ENCODE measurements at regions not wholly inside any gene's neighbourhood (a gene's known extent, or its start where the extent isn't known, plus 50 kb on each side); places are given as distances from the start of the nearest gene placed in this dataset.

DNA sequence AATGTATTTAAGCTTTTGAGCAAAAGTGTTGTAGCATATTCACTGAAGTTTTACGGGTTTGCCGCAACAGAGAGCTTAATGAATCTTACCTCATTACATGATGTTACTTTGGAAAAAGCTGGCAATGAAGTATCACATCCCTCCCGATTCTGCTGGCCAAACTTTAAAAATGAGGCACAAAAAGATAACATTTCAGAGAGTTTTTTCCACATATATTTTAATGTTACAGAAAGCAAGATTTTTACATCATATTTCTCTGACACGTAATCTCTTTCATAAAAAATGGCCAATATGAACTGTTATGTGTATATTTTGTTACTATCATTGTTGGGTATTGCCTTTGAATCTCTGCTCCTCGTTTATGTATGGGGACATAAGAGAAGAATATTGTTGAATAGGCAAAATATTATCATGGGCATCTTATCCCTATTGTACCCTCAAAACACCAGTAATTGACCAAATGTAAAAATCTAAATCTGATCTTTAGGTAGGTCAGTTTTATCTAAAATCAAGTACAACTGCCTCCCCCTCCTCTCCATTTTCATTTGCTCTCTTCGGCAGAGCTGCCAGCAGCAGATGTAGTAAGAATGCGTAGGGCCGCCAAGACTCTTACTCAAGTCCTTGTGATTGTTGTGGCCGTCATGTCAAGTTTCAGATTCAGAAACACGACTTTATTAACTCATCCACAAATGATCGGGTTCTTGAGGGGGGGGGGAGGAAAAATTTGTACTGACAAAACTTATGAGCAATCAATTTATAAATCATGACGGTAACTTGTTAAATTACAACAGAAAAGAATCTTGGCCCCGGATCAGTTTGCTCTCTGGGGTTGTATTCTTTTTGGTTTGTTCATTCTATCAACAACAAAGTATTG lies 106.7 kb upstream of the THRB start:
- no peak overlapping the region for H3K4me3 ChIP-seq (ENCODE audit: low read depth, low read length)
- POLR2A ChIA-PET = no interaction called here
- DNase-seq (ENCODE audit: low read depth, low spot score) = no peak
- CTCF ChIA-PET = no interaction called here
- TF ChIP-seq, protein P1, sequence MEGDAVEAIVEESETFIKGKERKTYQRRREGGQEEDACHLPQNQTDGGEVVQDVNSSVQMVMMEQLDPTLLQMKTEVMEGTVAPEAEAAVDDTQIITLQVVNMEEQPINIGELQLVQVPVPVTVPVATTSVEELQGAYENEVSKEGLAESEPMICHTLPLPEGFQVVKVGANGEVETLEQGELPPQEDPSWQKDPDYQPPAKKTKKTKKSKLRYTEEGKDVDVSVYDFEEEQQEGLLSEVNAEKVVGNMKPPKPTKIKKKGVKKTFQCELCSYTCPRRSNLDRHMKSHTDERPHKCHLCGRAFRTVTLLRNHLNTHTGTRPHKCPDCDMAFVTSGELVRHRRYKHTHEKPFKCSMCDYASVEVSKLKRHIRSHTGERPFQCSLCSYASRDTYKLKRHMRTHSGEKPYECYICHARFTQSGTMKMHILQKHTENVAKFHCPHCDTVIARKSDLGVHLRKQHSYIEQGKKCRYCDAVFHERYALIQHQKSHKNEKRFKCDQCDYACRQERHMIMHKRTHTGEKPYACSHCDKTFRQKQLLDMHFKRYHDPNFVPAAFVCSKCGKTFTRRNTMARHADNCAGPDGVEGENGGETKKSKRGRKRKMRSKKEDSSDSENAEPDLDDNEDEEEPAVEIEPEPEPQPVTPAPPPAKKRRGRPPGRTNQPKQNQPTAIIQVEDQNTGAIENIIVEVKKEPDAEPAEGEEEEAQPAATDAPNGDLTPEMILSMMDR (IDR thresholded peaks at IDR 0.05; ENCODE audit: insufficient read depth, low read length, missing control alignments) = no peak

DNA sequence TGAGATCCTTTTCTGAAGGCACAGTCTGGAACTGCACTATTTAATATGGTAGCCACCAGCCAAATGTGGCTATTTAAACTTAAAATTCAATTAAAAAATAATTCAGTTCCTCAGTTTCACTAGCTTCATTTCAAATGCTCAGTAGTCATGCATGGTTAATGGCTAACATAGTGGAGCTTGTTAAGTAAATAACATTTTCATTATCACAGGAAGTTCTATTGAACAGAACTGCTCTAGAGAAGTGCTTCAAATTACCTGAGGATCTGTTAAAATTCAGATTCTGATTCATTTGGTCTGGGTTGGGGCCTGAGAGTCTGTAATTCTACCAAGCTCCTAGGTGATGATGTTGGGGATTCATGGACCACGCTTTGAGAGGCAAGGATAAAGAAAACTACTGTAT lies 109.6 kb upstream of the THRB start:
- no peak for DNase-seq (ENCODE audit: low read depth, low spot score)
- TF ChIP-seq, protein P1 (IDR thresholded peaks at IDR 0.05; ENCODE audit: insufficient read depth, low read length, missing control alignments) = no peak
- POLR2A ChIA-PET = no interaction called here
- CTCF ChIA-PET = no interaction called here
- no peak overlapping the region for H3K4me3 ChIP-seq (ENCODE audit: low read depth, low read length)

DNA sequence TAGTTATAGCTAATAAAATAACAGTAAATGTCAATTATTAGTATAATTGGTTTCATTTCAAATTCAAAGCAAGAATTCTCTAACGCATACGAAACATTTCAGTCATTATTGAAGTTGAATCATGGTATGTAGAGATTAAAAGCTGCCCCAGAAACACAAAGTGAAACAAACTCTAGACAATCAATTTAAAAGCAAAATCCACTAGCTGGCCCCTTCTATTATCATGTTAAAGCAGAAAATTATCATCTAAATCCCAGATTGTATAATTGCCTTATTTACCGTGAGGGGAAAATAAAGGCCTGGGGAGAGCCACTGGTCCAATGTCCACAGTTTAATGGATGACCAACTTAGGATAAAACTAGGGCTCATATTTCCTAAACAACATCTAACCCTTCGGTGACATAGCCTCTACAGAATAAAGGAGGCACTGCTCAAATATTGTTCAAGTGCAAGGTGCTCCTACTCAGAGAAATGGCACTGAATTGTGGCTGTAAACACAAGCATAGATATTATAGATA lies 110.9 kb upstream of the THRB start:
- TF ChIP-seq, protein P1 (IDR thresholded peaks at IDR 0.05; ENCODE audit: insufficient read depth, low read length, missing control alignments) = no peak
- CTCF ChIA-PET = no interaction called here
- no peak overlapping the region for H3K4me3 ChIP-seq (ENCODE audit: low read depth, low read length)
- DNase-seq (ENCODE audit: low read depth, low spot score) = no peak
- POLR2A ChIA-PET = no interaction called here

DNA sequence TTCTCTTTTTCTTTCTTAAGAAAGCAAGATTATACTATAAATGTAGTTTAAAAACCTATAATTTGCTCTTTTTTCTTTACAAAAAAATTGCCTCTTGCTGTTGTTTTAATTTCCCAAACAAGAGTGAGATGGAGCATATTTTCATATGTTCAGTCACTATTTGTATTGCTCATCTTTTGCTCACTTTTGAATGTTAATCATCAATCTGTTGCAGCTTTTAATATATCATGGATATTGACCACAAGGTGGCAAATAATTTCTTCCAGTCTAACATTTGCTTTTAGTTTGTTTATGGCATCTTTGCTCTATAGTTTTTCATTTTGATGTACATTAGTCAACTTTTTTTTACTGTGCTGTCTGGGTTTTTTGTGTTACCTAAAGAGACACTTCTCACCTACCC lies 112.6 kb upstream of the THRB start:
- DNase-seq (ENCODE audit: low read depth, low spot score) = no peak
- TF ChIP-seq, protein P1 (IDR thresholded peaks at IDR 0.05; ENCODE audit: insufficient read depth, low read length, missing control alignments) = no peak
- ChIA-PET POLR2A (no interaction called here), CTCF (no interaction called here)
- H3K4me3 ChIP-seq (ENCODE audit: low read depth, low read length) = no peak overlapping the region

DNA sequence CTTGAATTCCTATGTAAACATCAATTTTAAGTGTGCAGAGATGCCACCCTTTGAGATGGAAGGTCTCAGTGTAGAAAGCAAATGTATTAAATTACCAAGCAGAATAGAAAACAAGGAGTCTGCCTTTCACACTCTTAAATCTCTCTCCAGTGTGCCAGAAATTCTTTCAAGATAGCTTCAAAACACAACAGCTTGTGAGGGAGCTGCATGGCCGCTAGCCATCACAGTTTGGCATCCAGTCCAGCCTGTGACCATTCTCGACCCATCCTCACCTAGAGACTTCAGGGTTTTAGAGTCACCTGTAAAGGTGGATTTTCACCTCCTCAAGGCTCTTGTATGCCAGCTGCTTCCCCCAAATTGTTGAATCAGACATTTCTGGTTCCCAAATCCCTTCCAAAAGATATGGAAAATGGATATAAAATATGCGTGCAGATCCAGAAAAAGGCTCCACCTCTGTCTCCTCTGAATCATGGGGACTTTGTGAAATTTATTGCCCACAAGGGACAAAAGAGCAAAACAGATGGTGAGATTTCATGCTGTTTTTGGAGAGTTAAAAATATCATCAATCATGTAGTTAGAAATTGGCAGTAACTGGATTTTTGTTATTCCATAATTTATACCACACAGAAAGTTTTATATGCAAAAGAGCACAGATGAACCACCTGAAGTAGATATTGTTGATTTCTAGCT lies 114.2 kb upstream of the THRB start:
- DNase-seq (ENCODE audit: low read depth, low spot score) = no peak
- H3K4me3 ChIP-seq (ENCODE audit: low read depth, low read length) = no peak overlapping the region
- TF ChIP-seq, protein P1 (IDR thresholded peaks at IDR 0.05; ENCODE audit: insufficient read depth, low read length, missing control alignments) = no peak
- ChIA-PET POLR2A (no interaction called here), CTCF (no interaction called here)

DNA sequence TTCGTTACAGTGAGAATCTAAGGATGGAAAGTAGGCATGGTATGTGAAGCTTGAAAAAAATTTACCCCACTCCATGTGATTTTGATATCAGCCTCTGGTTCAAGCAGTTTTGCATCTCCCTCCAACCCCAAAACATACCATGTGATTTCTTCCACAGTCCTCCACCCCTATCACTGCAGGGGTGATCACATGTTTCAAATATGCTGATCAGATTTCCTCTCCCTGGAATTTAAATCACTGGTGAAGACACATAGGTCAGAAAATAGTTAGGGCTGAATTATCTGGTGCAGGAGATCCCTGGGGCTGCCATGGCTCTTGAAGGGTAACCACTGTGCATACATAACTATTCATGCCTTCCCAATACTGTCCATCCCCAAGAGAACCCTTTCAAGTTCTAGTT lies 119.7 kb upstream of the THRB start:
- no peak overlapping the region for H3K4me3 ChIP-seq (ENCODE audit: low read depth, low read length)
- TF ChIP-seq, protein P1 (IDR thresholded peaks at IDR 0.05; ENCODE audit: insufficient read depth, low read length, missing control alignments) = no peak
- ChIA-PET POLR2A (no interaction called here), CTCF (no interaction called here)
- DNase-seq (ENCODE audit: low read depth, low spot score) = no peak

Data from AG04449 (cell line).